HCT116 (cell line): ENCODE measurements at regions not wholly inside any gene's neighbourhood (a gene's known extent, or its start where the extent isn't known, plus 50 kb on each side); places are given as distances from the start of the nearest gene placed in this dataset.

Experiments used
- ATAC-seq: fragments of 200-7000 bp; cut with Tn5 transposase; 2 replicates; pipeline ENCODE4 v1.9.1; 2020; ENCODE audit warnings: mild to moderate bottlenecking, moderate library complexity
- BruUV-seq: library from RNA; stranded (reverse); fragments of 400-500 nt; replicated peaks from 2 replicates; lab custom pipeline; 2021; lab: Mats Ljungman, UMichigan
- CTCF ChIA-PET: fragments of 300-600 bp; sonication (Branson Sonifier 250); formaldehyde crosslinking; loops from one replicate; lab custom pipeline; 2021; ENCODE audit warnings: antibody characterized with exemption; lab: Charles Lee
- POLR2A ChIA-PET: fragments of 300-600, 350-600 bp; sonication (Branson Sonifier 250); formaldehyde crosslinking; loops from one replicate; lab custom pipeline; 2021; ENCODE audit warnings: antibody characterized with exemption; lab: Charles Lee
- RAD21 ChIA-PET, 2 experiments: fragments of 300-600 bp; sonication (Branson Sonifier 250); formaldehyde crosslinking; loops; one replicate each; lab custom pipeline; 2023; ENCODE audit warnings: low total read pairs in 2 of 2; ENCODE audit not compliant: uncharacterized antibody in 2 of 2, unreplicated experiment in 2 of 2, low non-redundant PET in 1 of 2; lab: Charles Lee
- DNase-seq: peaks from one replicate; pipeline ENCODE4 v3.0.0-alpha.2; 2010; ENCODE audit warnings: low read depth, low spot score
- H2AFZ ChIP-seq: fragments of 200-600 bp; shearing (Covaris generic), sonication (generic); 2 replicates; pipeline ENCODE4 v1.6.1; 2017; ENCODE audit warnings: low read depth, mixed run types, mixed read lengths, antibody characterized with exemption, low read length; ENCODE audit not compliant: poor library complexity, severe bottlenecking
- H3K27ac ChIP-seq: 2 replicates; pipeline ENCODE4 v1.5.1; 2012; ENCODE audit warnings: low read depth, low read length
- H3K27me3 ChIP-seq: fragments of 200-600 bp; sonication (generic); 2 replicates; pipeline ENCODE4 v1.6.1; 2016; ENCODE audit warnings: mixed run types, low read length, mixed read lengths; ENCODE audit not compliant: insufficient read depth
- H3K36me3 ChIP-seq, 2 experiments: fragments of 200-500 bp in 1 of 2; fragments of 200-600 bp in 1 of 2; sonication (Bioruptor generic) in 1 of 2; sonication (generic) in 1 of 2; 2 replicates each; pipeline versions ENCODE4 v1.5.1 to v1.6.1; 2014 to 2016; ENCODE audit warnings: low read length in 2 of 2, inconsistent platforms in 1 of 2, mixed read lengths in 1 of 2, mixed run types in 1 of 2; ENCODE audit not compliant: insufficient read depth in 2 of 2, control insufficient read depth in 1 of 2
- H3K4me1 ChIP-seq, 2 experiments: fragments of 200-600 bp in 1 of 2; sonication (generic) in 1 of 2; 2 replicates each; pipeline versions ENCODE4 v1.5.1 to v1.6.1; 2012 to 2017; ENCODE audit warnings: low read length in 2 of 2, inconsistent platforms in 1 of 2, mild to moderate bottlenecking in 1 of 2, mixed read lengths in 1 of 2, mixed run types in 1 of 2, moderate library complexity in 1 of 2; ENCODE audit not compliant: insufficient read depth in 2 of 2, control insufficient read depth in 1 of 2
- H3K4me2 ChIP-seq: fragments of 200-600 bp; sonication (generic); 2 replicates; pipeline ENCODE4 v1.6.1; 2017; ENCODE audit warnings: mixed run types, low read length, mixed read lengths
- H3K4me3 ChIP-seq, 2 experiments: fragments of 200-600 bp in 1 of 2; sonication (generic) in 1 of 2; replicated peaks in 1 of 2; 2 replicates each; pipeline ENCODE4 v1.5.1; 2011 to 2016; ENCODE audit warnings: low read length in 2 of 2, control low read depth in 1 of 2, low read depth in 1 of 2, mild to moderate bottlenecking in 1 of 2, mixed read lengths in 1 of 2, mixed run types in 1 of 2
- H3K79me2 ChIP-seq: fragments of 200-600 bp; sonication (generic); 2 replicates; pipeline ENCODE4 v1.6.1; 2017; ENCODE audit warnings: mild to moderate bottlenecking, mixed run types, low read length, moderate library complexity, mixed read lengths; ENCODE audit not compliant: insufficient read depth
- H3K9ac ChIP-seq: fragments of 200-600 bp; sonication (generic); 2 replicates; pipeline ENCODE4 v1.6.1; 2016; ENCODE audit warnings: low read length, mixed read lengths
- H3K9me2 ChIP-seq: fragments of 200-600 bp; sonication (generic), shearing (Covaris generic); 2 replicates; pipeline ENCODE4 v1.6.1; 2017; ENCODE audit warnings: mixed run types, mild to moderate bottlenecking, moderate library complexity; ENCODE audit not compliant: insufficient read depth
- H3K9me3 ChIP-seq, 2 experiments: fragments of 200-500 bp in 1 of 2; fragments of 200-600 bp in 1 of 2; sonication (Bioruptor generic) in 1 of 2; sonication (generic) in 1 of 2; 2 replicates each; pipeline ENCODE4 v1.6.1; 2014 to 2017; ENCODE audit warnings: low read length in 2 of 2, mixed read lengths in 2 of 2, inconsistent platforms in 1 of 2, low read depth in 1 of 2, mild to moderate bottlenecking in 1 of 2, mixed run types in 1 of 2, moderate library complexity in 1 of 2; ENCODE audit not compliant: control insufficient read depth in 1 of 2, insufficient read depth in 1 of 2
- H4K20me1 ChIP-seq: fragments of 200-600 bp; sonication (generic), shearing (Covaris generic); 2 replicates; pipeline ENCODE4 v1.6.1; 2017; ENCODE audit warnings: mixed run types, mild to moderate bottlenecking, moderate library complexity; ENCODE audit not compliant: insufficient read depth
- CBX3 ChIP-seq: IDR thresholded peaks from 2 replicates; pipeline ENCODE4 v1.6.1; 2012; ENCODE audit warnings: low read depth
- EGR1 ChIP-seq: IDR thresholded peaks from 2 replicates; pipeline ENCODE4 v1.6.1; 2012; ENCODE audit warnings: low read depth
- EZH2 ChIP-seq: fragments of 200-600 bp; sonication (generic); IDR thresholded peaks from 2 replicates; pipeline ENCODE4 v1.6.1; 2017; ENCODE audit warnings: antibody characterized with exemption, mixed run types
- FOSL1 ChIP-seq: IDR thresholded peaks from 2 replicates; pipeline ENCODE4 v1.6.1; 2012; ENCODE audit warnings: low read depth
- POLR2A ChIP-seq: IDR thresholded peaks from 2 replicates; pipeline ENCODE4 v1.7.0; 2011; ENCODE audit warnings: borderline replicate concordance; ENCODE audit not compliant: insufficient read depth, insufficient read length; ENCODE audit errors: extremely low read depth
- SIN3A ChIP-seq: IDR thresholded peaks from 2 replicates; pipeline ENCODE4 v1.6.1; 2012; ENCODE audit warnings: low read depth
- SP1 ChIP-seq: IDR thresholded peaks from 2 replicates; pipeline ENCODE4 v1.6.1; 2012; ENCODE audit warnings: low read depth
- SRF ChIP-seq: IDR thresholded peaks from 2 replicates; pipeline ENCODE4 v1.6.1; 2012; ENCODE audit warnings: low read depth
- TCF7L2 ChIP-seq: IDR thresholded peaks from 2 replicates; pipeline ENCODE4 v1.7.0; 2011; ENCODE audit warnings: borderline replicate concordance, inconsistent platforms; ENCODE audit not compliant: insufficient read depth, insufficient read length; ENCODE audit errors: extremely low read depth
- ZFX ChIP-seq: fragments of 450-650 bp; IDR thresholded peaks from 2 replicates; pipeline ENCODE4 v1.6.1; 2017
- ZNF274 ChIP-seq: fragments of 200-500 bp; sonication (Bioruptor generic); IDR thresholded peaks from 2 replicates; pipeline ENCODE4 v1.6.1; 2014; ENCODE audit warnings: mild to moderate bottlenecking, low read depth, low read length, inconsistent platforms
- intact Hi-C: fragments of 100-400 bp; cut with micrococcal nuclease; formaldehyde crosslinking; loops from 2 replicates; pipeline ENCODE4 v1.10.0; 2022
- TF ChIP-seq, protein P1 (sequence below): IDR thresholded peaks from 2 replicates; pipeline ENCODE4 v1.6.1; 2012
- TF ChIP-seq, protein P2 (sequence below): IDR thresholded peaks from 2 replicates; pipeline ENCODE4 v1.6.1; 2012; ENCODE audit warnings: low read depth
- TF ChIP-seq, protein P3 (sequence below): IDR thresholded peaks from 2 replicates; pipeline ENCODE4 v1.6.1; 2011; ENCODE audit warnings: mild to moderate bottlenecking, low read length, moderate library complexity; ENCODE audit not compliant: insufficient replicate concordance; ENCODE audit errors: extremely low read depth
- TF ChIP-seq, protein P4 (sequence below): IDR thresholded peaks from 2 replicates; pipeline ENCODE4 v1.6.1; 2012

DNA sequence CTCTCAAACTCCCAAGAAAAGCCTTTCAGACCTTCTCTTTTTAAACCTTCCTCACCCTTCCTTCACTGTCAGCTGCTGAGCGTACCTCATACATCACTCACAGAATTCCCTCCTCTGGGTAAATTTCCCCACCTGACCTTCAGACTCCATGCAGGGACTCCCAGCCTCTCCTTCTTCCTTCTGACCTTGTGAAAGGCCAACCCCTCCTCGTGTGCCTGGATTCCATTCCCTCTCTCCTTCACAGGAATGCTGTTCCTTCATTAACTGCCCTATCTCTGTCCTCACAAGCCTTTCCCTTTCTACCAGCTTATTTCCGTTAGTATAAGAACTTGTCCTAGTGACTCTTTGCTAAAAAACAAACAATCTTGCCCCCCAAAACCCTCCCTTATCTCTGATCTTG lies 69.7 kb upstream of the MME start:
- no peaks in the 10 kb centered on the region for H3K9me3 ChIP-seq
- H3K79me2 ChIP-seq: no peaks in the 10 kb centered on the region
- ATAC-seq (no peak), DNase-seq (no peak)
- H3K36me3 ChIP-seq: no peaks in the 10 kb centered on the region
- CTCF ChIA-PET: no interaction called here
- H2AFZ ChIP-seq: no peak overlapping the region
- no peak for TF ChIP-seq SP1
- no peaks in the 10 kb centered on the region for H3K4me1 ChIP-seq
- POLR2A ChIA-PET: no interaction called here
- no peaks in the 10 kb centered on the region for H4K20me1 ChIP-seq
- RAD21 ChIA-PET: no interaction called here
- H3K4me2 ChIP-seq: no peak overlapping the region
- no peak overlapping the region for H3K4me3 ChIP-seq
- no peaks in the 10 kb centered on the region for H3K27me3 ChIP-seq
- no peak overlapping the region for H3K9ac ChIP-seq
- BruUV-seq: no TSS peak
- H3K27ac ChIP-seq: no peak overlapping the region
- no peaks in the 10 kb centered on the region for H3K9me2 ChIP-seq
- intact Hi-C loops: no loop called here

DNA sequence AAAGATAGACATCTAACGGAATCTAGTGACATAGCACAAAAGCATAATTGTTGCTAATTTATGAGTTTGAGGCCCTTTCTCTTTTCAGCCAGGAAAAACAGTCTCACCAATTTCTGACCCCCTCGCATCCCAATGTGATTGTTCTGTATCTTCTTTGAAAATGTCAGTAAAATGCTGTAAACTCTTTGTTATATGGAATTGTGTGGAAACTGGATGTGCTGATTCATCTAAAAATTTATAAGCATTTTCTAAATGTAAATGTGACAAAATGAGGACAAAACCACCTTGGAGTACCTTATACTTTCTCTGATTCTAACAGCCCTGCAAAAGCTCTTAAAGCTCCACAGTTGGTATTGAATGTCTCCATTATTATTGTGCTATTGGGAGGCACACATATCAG lies 70.9 kb upstream of the MME start:
- Histone ChIP-seq H3K4me3 (no peak overlapping the region), H3K4me2 (no peak overlapping the region), H3K36me3 (no peaks in the 10 kb centered on the region), H4K20me1 (no peaks in the 10 kb centered on the region), H3K79me2 (no peaks in the 10 kb centered on the region), H3K27me3 (no peaks in the 10 kb centered on the region), H3K9ac (no peak overlapping the region), H3K9me3 (no peaks in the 10 kb centered on the region), H3K27ac (no peak overlapping the region), H3K4me1 (no peaks in the 10 kb centered on the region), H3K9me2 (no peaks in the 10 kb centered on the region), H2AFZ (no peak overlapping the region)
- ChIA-PET RAD21 (no interaction called here), POLR2A (no interaction called here), CTCF (no interaction called here)
- no peak for TF ChIP-seq TCF7L2
- TF ChIP-seq EZH2: no peak
- no peak for TF ChIP-seq SRF
- TF ChIP-seq, protein P1, sequence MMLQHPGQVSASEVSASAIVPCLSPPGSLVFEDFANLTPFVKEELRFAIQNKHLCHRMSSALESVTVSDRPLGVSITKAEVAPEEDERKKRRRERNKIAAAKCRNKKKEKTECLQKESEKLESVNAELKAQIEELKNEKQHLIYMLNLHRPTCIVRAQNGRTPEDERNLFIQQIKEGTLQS: no peak
- TF ChIP-seq FOSL1: no peak
- TF ChIP-seq, protein P2, sequence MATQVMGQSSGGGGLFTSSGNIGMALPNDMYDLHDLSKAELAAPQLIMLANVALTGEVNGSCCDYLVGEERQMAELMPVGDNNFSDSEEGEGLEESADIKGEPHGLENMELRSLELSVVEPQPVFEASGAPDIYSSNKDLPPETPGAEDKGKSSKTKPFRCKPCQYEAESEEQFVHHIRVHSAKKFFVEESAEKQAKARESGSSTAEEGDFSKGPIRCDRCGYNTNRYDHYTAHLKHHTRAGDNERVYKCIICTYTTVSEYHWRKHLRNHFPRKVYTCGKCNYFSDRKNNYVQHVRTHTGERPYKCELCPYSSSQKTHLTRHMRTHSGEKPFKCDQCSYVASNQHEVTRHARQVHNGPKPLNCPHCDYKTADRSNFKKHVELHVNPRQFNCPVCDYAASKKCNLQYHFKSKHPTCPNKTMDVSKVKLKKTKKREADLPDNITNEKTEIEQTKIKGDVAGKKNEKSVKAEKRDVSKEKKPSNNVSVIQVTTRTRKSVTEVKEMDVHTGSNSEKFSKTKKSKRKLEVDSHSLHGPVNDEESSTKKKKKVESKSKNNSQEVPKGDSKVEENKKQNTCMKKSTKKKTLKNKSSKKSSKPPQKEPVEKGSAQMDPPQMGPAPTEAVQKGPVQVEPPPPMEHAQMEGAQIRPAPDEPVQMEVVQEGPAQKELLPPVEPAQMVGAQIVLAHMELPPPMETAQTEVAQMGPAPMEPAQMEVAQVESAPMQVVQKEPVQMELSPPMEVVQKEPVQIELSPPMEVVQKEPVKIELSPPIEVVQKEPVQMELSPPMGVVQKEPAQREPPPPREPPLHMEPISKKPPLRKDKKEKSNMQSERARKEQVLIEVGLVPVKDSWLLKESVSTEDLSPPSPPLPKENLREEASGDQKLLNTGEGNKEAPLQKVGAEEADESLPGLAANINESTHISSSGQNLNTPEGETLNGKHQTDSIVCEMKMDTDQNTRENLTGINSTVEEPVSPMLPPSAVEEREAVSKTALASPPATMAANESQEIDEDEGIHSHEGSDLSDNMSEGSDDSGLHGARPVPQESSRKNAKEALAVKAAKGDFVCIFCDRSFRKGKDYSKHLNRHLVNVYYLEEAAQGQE: no peak
- no peak for TF ChIP-seq POLR2A
- TF ChIP-seq, protein P3, sequence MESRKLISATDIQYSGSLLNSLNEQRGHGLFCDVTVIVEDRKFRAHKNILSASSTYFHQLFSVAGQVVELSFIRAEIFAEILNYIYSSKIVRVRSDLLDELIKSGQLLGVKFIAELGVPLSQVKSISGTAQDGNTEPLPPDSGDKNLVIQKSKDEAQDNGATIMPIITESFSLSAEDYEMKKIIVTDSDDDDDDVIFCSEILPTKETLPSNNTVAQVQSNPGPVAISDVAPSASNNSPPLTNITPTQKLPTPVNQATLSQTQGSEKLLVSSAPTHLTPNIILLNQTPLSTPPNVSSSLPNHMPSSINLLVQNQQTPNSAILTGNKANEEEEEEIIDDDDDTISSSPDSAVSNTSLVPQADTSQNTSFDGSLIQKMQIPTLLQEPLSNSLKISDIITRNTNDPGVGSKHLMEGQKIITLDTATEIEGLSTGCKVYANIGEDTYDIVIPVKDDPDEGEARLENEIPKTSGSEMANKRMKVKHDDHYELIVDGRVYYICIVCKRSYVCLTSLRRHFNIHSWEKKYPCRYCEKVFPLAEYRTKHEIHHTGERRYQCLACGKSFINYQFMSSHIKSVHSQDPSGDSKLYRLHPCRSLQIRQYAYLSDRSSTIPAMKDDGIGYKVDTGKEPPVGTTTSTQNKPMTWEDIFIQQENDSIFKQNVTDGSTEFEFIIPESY: no peak
- TF ChIP-seq CBX3: no peak
- TF ChIP-seq ZNF274: no peak
- TF ChIP-seq, protein P4, sequence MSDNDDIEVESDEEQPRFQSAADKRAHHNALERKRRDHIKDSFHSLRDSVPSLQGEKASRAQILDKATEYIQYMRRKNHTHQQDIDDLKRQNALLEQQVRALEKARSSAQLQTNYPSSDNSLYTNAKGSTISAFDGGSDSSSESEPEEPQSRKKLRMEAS: no peak
- no peak for TF ChIP-seq SIN3A
- TF ChIP-seq ZFX: no peak
- no peak for TF ChIP-seq EGR1
- intact Hi-C loops: no loop called here
- no TSS peak for BruUV-seq
- no peak for ATAC-seq
- DNase-seq: no peak
